HEK293 (cell line): ENCODE measurements at regions not wholly inside any gene's neighbourhood (a gene's known extent, or its start where the extent isn't known, plus 50 kb on each side); places are given as distances from the start of the nearest gene placed in this dataset.

Experiments
- CTCF ChIA-PET: fragments of 350-600 bp; formaldehyde crosslinking; extraction: SDS; loops from one replicate; lab custom pipeline; 2021; ENCODE audit warnings: antibody characterized with exemption; lab: Yijun Ruan, JAX
- POLR2A ChIA-PET: fragments of 300-600 bp; formaldehyde crosslinking; extraction: SDS; loops from one replicate; lab custom pipeline; 2020; ENCODE audit warnings: antibody characterized with exemption, inconsistent platforms; lab: Yijun Ruan, JAX
- H3K27ac ChIP-seq: fragments of 200-500 bp; sonication (Bioruptor generic); 2 replicates; pipeline ENCODE4 v1.5.1; 2014; ENCODE audit warnings: low read depth, low read length, control low read depth, inconsistent platforms; ENCODE audit errors: extremely low read depth
- H3K36me3 ChIP-seq, 2 experiments: fragments of 200-500 bp in 1 of 2; sonication (Bioruptor generic) in 1 of 2; 1 replicate in 1 of 2; 2 replicates in 1 of 2; pipeline ENCODE4 v1.5.1; 2014 to 2017; ENCODE audit warnings: inconsistent platforms in 2 of 2, low read length in 2 of 2; ENCODE audit not compliant: control insufficient read depth in 2 of 2, insufficient read depth in 1 of 2
- H3K4me1 ChIP-seq: fragments of 200-500 bp; sonication (Bioruptor generic); 2 replicates; pipeline ENCODE4 v1.5.1; 2014; ENCODE audit warnings: mild to moderate bottlenecking, low read length, inconsistent platforms; ENCODE audit not compliant: control insufficient read depth, insufficient read depth
- H3K4me3 ChIP-seq: 2 replicates; pipeline ENCODE4 v1.5.1; 2011; ENCODE audit warnings: low read depth, mild to moderate bottlenecking, control low read depth, low read length, moderate library complexity
- H3K9me3 ChIP-seq: fragments of 200-500 bp; sonication (Bioruptor generic); 2 replicates; pipeline ENCODE4 v1.5.1; 2014; ENCODE audit warnings: low read depth, low read length, inconsistent platforms; ENCODE audit not compliant: control insufficient read depth, insufficient read depth
- AEBP2 ChIP-seq: fragments of 450-650 bp; formaldehyde crosslinking; IDR thresholded peaks from 2 replicates; pipeline ENCODE4 v1.5.1; 2016; ENCODE audit warnings: missing biosample characterization, missing genetic modification characterization, borderline replicate concordance
- ATF2 ChIP-seq: fragments of 450-650 bp; formaldehyde crosslinking; IDR thresholded peaks from 2 replicates; pipeline ENCODE4 v1.5.1; 2016; ENCODE audit warnings: missing biosample characterization, missing genetic modification characterization, low read depth
- EGR2 ChIP-seq: fragments of 450-650 bp; formaldehyde crosslinking; IDR thresholded peaks from 2 replicates; pipeline ENCODE4 v1.5.1; 2016; ENCODE audit warnings: low read depth, missing biosample characterization, missing genetic modification characterization
- FEZF1 ChIP-seq: fragments of 450-650 bp; formaldehyde crosslinking; IDR thresholded peaks from 2 replicates; pipeline ENCODE4 v1.5.1; 2016; ENCODE audit warnings: missing biosample characterization, missing genetic modification characterization
- HOXC10 ChIP-seq: sonication (generic); formaldehyde crosslinking; IDR thresholded peaks from 2 replicates; pipeline ENCODE4 v1.8.1; 2023; ENCODE audit warnings: mild to moderate bottlenecking, missing genetic modification reagents
- KLF1 ChIP-seq: fragments of 450-650 bp; formaldehyde crosslinking; IDR thresholded peaks from 2 replicates; pipeline ENCODE4 v1.5.1; 2016; ENCODE audit warnings: missing biosample characterization, missing genetic modification characterization
- TRIM28 ChIP-seq: IDR thresholded peaks from 2 replicates; pipeline ENCODE4 v1.6.1; 2011; ENCODE audit warnings: low read length, control low read depth, borderline replicate concordance
- ZBTB10 ChIP-seq: fragments of 450-650 bp; formaldehyde crosslinking; IDR thresholded peaks from 2 replicates; pipeline ENCODE4 v1.5.1; 2016; ENCODE audit warnings: missing biosample characterization, missing genetic modification characterization
- ZBTB17 ChIP-seq: fragments of 450-650 bp; formaldehyde crosslinking; IDR thresholded peaks from 2 replicates; pipeline ENCODE4 v1.5.1; 2016; ENCODE audit warnings: missing biosample characterization, missing genetic modification characterization
- ZFHX2 ChIP-seq: fragments of 450-650 bp; formaldehyde crosslinking; conservative IDR thresholded peaks from 2 replicates; pipeline ENCODE4 v1.5.1; 2016; ENCODE audit warnings: missing biosample characterization, missing genetic modification characterization
- ZFP37 ChIP-seq: fragments of 450-650 bp; formaldehyde crosslinking; IDR thresholded peaks from 2 replicates; pipeline ENCODE4 v1.5.1; 2016; ENCODE audit warnings: missing biosample characterization, missing genetic modification characterization
- ZNF10 ChIP-seq: fragments of 450-650 bp; formaldehyde crosslinking; IDR thresholded peaks from 2 replicates; pipeline ENCODE4 v1.5.1; 2017; ENCODE audit warnings: missing biosample characterization, missing genetic modification characterization
- ZNF248 ChIP-seq: fragments of 450-650 bp; formaldehyde crosslinking; IDR thresholded peaks from 2 replicates; pipeline ENCODE4 v1.5.1; 2017; ENCODE audit warnings: missing biosample characterization, missing genetic modification characterization
- ZNF26 ChIP-seq: fragments of 450-650 bp; formaldehyde crosslinking; IDR thresholded peaks from 2 replicates; pipeline ENCODE4 v1.5.1; 2016; ENCODE audit warnings: missing biosample characterization, missing genetic modification characterization
- ZNF311 ChIP-seq: fragments of 450-650 bp; formaldehyde crosslinking; IDR thresholded peaks from 2 replicates; pipeline ENCODE4 v1.5.1; 2017; ENCODE audit warnings: missing biosample characterization, missing genetic modification characterization, borderline replicate concordance
- ZNF366 ChIP-seq: fragments of 450-650 bp; formaldehyde crosslinking; conservative IDR thresholded peaks from 2 replicates; pipeline ENCODE4 v1.5.1; 2016; ENCODE audit warnings: missing biosample characterization, missing genetic modification characterization
- ZNF560 ChIP-seq: fragments of 450-650 bp; formaldehyde crosslinking; IDR thresholded peaks from 2 replicates; pipeline ENCODE4 v1.5.1; 2017; ENCODE audit warnings: missing biosample characterization, missing genetic modification characterization, borderline replicate concordance
- ZNF626 ChIP-seq: fragments of 450-650 bp; sonication (Bioruptor Pico); formaldehyde crosslinking; IDR thresholded peaks from 2 replicates; pipeline ENCODE4 v1.5.1; 2018; ENCODE audit warnings: missing biosample characterization, missing genetic modification characterization, inconsistent platforms
- ZNF645 ChIP-seq: fragments of 450-650 bp; formaldehyde crosslinking; IDR thresholded peaks from 2 replicates; pipeline ENCODE4; 2016; ENCODE audit warnings: missing biosample characterization, missing genetic modification characterization
- TF ChIP-seq, protein P1 (sequence below): IDR thresholded peaks from 2 replicates; pipeline ENCODE4 v1.6.1; 2011; ENCODE audit warnings: mild to moderate bottlenecking, low read depth, low read length, borderline replicate concordance
- TF ChIP-seq, protein P2 (sequence below): fragments of 450-650 bp; formaldehyde crosslinking; IDR thresholded peaks from 2 replicates; pipeline ENCODE4 v1.5.1; 2016; ENCODE audit warnings: missing biosample characterization, missing genetic modification characterization
- TF ChIP-seq, protein P3 (sequence below): fragments of 450-650 bp; formaldehyde crosslinking; IDR thresholded peaks from 2 replicates; pipeline ENCODE4 v1.5.1; 2017; ENCODE audit warnings: missing biosample characterization, missing genetic modification characterization

GRCh38 chr10:125534515-125534914, 148.4 kb downstream of the TEX36 start:
- no peak overlapping the region for H3K4me3 ChIP-seq
- POLR2A ChIA-PET, result no interaction called here
- CTCF ChIA-PET, result no interaction called here
- peaks cover 4% of the 10 kb centered on the region for H3K4me1 ChIP-seq
- no peak overlapping the region for H3K27ac ChIP-seq
- no peaks in the 10 kb centered on the region for H3K9me3 ChIP-seq
- TF ChIP-seq ZFHX2, result peak; percentile 80
- TF ChIP-seq AEBP2 (tag by site-specific recombination), result no peak
- TF ChIP-seq ZNF248, result no peak
- TF ChIP-seq EGR2, result peak; percentile 68
- TF ChIP-seq, all 188 proteins: peak for 2
- H3K36me3 ChIP-seq, result no peaks in the 10 kb centered on the region

DNA sequence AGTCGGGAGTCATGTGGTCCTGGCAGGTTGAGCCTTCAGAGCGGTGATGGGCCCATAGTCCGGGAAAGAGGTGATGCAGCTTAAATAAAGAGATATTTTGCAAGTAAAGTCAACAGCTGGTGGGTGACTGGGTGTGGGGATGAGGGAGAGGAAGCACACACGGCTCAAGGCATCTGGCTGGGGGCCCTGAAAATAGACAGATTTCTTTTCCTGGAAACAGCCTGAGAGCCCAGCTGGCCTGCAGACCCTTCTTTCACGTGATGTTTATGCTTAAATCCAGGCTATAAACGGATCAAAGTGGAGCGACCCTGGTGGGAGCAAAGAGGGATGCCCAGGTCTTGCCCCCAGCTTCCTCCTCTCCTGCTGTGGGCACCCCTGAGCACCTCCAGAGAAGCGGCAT, 149.1 kb downstream of the TEX36 start:
- H3K27ac ChIP-seq, result no peak overlapping the region
- H3K9me3 ChIP-seq, result no peaks in the 10 kb centered on the region; the same call in 1 of the 2 replicates
- TF ChIP-seq ZNF366 (tag by site-specific recombination) (no peak), ZNF10 (tag by site-specific recombination) (no peak), ZBTB10 (tag by site-specific recombination) (no peak), ZNF311 (tag by site-specific recombination) (no peak), ZNF645 (tag by site-specific recombination) (no peak), ZNF626 (no peak), ZBTB17 (tag by site-specific recombination) (no peak), TRIM28 (no peak), ATF2 (no peak), KLF1 (no peak), ZNF26 (tag by site-specific recombination) (no peak), HOXC10 (CRISPR knock-in tag) (no peak), ZNF560 (tag by site-specific recombination) (no peak), FEZF1 (tag by site-specific recombination) (no peak), ZFP37 (tag by site-specific recombination) (no peak)
- TF ChIP-seq, protein P1, sequence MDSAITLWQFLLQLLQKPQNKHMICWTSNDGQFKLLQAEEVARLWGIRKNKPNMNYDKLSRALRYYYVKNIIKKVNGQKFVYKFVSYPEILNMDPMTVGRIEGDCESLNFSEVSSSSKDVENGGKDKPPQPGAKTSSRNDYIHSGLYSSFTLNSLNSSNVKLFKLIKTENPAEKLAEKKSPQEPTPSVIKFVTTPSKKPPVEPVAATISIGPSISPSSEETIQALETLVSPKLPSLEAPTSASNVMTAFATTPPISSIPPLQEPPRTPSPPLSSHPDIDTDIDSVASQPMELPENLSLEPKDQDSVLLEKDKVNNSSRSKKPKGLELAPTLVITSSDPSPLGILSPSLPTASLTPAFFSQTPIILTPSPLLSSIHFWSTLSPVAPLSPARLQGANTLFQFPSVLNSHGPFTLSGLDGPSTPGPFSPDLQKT, result no peak
- TF ChIP-seq, protein P2, sequence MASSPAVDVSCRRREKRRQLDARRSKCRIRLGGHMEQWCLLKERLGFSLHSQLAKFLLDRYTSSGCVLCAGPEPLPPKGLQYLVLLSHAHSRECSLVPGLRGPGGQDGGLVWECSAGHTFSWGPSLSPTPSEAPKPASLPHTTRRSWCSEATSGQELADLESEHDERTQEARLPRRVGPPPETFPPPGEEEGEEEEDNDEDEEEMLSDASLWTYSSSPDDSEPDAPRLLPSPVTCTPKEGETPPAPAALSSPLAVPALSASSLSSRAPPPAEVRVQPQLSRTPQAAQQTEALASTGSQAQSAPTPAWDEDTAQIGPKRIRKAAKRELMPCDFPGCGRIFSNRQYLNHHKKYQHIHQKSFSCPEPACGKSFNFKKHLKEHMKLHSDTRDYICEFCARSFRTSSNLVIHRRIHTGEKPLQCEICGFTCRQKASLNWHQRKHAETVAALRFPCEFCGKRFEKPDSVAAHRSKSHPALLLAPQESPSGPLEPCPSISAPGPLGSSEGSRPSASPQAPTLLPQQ (tag by site-specific recombination), result no peak
- TF ChIP-seq, protein P3, sequence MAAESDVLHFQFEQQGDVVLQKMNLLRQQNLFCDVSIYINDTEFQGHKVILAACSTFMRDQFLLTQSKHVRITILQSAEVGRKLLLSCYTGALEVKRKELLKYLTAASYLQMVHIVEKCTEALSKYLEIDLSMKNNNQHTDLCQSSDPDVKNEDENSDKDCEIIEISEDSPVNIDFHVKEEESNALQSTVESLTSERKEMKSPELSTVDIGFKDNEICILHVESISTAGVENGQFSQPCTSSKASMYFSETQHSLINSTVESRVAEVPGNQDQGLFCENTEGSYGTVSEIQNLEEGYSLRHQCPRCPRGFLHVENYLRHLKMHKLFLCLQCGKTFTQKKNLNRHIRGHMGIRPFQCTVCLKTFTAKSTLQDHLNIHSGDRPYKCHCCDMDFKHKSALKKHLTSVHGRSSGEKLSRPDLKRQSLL, result no peak
- POLR2A ChIA-PET, result no interaction called here
- H3K36me3 ChIP-seq, result no peaks in the 10 kb centered on the region
- CTCF ChIA-PET, result no interaction called here
- H3K4me3 ChIP-seq, result no peak overlapping the region
- peaks cover 4% of the 10 kb centered on the region for H3K4me1 ChIP-seq
